CD4-positive, alpha-beta T cell (primary cell): ENCODE measurements at regions not wholly inside any gene's neighbourhood (a gene's known extent, or its start where the extent isn't known, plus 50 kb on each side); places are given as distances from the start of the nearest gene placed in this dataset.

Experiments
- ATAC-seq: fragments of 200-7000 bp; cut with Tn5 transposase; one replicate; pipeline ENCODE4 v1.10.0; 2022; ENCODE audit warnings: mild to moderate bottlenecking; ENCODE audit not compliant: poor library complexity
- CTCF ChIA-PET: fragments of 350-600 bp; sonication (Branson Sonifier 250); formaldehyde crosslinking; loops from one replicate; lab custom pipeline; 2021; ENCODE audit warnings: antibody characterized with exemption, inconsistent platforms; lab: Charles Lee
- POLR2A ChIA-PET: fragments of 350-600 bp; sonication (Branson Sonifier 250); formaldehyde crosslinking; loops from one replicate; lab custom pipeline; 2021; ENCODE audit warnings: antibody characterized with exemption, inconsistent platforms; lab: Charles Lee
- DNase-seq, 14 experiments: peaks; one replicate each; pipeline ENCODE4 v3.0.0-alpha.2; 2013 to 2020; ENCODE audit warnings: mixed read lengths in 2 of 14
- H3K27ac ChIP-seq, 2 donors: one replicate each; pipeline versions ENCODE4 v1.5.1 to v1.7.0; 2013; ENCODE audit warnings: low read length in 2 of 2, low read depth in 1 of 2, mild to moderate bottlenecking in 1 of 2
- H3K27me3 ChIP-seq, 2 experiments: 1 replicate in 1 of 2; 2 replicates in 1 of 2; pipeline versions ENCODE4 v1.6.1 to v1.7.0; 2013; ENCODE audit warnings: low read length in 2 of 2, control low read depth in 1 of 2, mild to moderate bottlenecking in 1 of 2, moderate library complexity in 1 of 2; ENCODE audit not compliant: insufficient read depth in 2 of 2, control insufficient read depth in 1 of 2
- H3K36me3 ChIP-seq: one replicate; pipeline ENCODE4 v1.6.1; 2013; ENCODE audit warnings: low read length, control low read depth; ENCODE audit not compliant: insufficient read depth
- H3K4me1 ChIP-seq: one replicate; pipeline ENCODE4 v1.6.1; 2013; ENCODE audit warnings: low read length, control low read depth; ENCODE audit not compliant: insufficient read depth
- H3K4me3 ChIP-seq: one replicate; pipeline ENCODE4 v1.5.1; 2013; ENCODE audit warnings: mild to moderate bottlenecking, low read length, moderate library complexity
- H3K9me3 ChIP-seq, 2 experiments: 1 replicate in 1 of 2; 2 replicates in 1 of 2; pipeline versions ENCODE4 v1.6.1 to v1.7.0; 2013; ENCODE audit warnings: low read length in 2 of 2, mild to moderate bottlenecking in 2 of 2, control low read depth in 1 of 2, moderate library complexity in 1 of 2; ENCODE audit not compliant: control insufficient read depth in 1 of 2, insufficient read depth in 1 of 2
- H3K27ac Mint-ChIP-seq: one replicate; pipeline ENCODE4 v1.8.0; 2020; ENCODE audit warnings: mixed read lengths
- H3K27me3 Mint-ChIP-seq: one replicate; pipeline ENCODE4 v1.8.0; 2021; ENCODE audit warnings: mixed read lengths
- H3K36me3 Mint-ChIP-seq: one replicate; pipeline ENCODE4 v1.8.0; 2021; ENCODE audit warnings: low read depth, mixed read lengths
- H3K4me1 Mint-ChIP-seq: one replicate; pipeline ENCODE4 v1.8.0; 2021; ENCODE audit warnings: low read depth, mixed read lengths
- H3K4me3 Mint-ChIP-seq: one replicate; pipeline ENCODE4 v1.8.0; 2020; ENCODE audit warnings: mild to moderate bottlenecking, mixed read lengths
- H3K9me3 Mint-ChIP-seq: one replicate; pipeline ENCODE4 v1.8.0; 2020; ENCODE audit warnings: mixed read lengths
- intact Hi-C, 2 experiments: fragments of 100-400 bp; cut with DNase I in 1 of 2; cut with micrococcal nuclease in 1 of 2; formaldehyde crosslinking; loops; one replicate each; pipeline versions ENCODE4 v1.15.1 to v1.9.0; 2023 to 2025; cut with DNase I, micrococcal nuclease
- TF ChIP-seq, protein P1 (sequence below): fragments of 200-600 bp; IDR thresholded peaks from one replicate; pipeline ENCODE4 v1.8.0; 2022; ENCODE audit warnings: antibody characterized with exemption, mild to moderate bottlenecking

DNA sequence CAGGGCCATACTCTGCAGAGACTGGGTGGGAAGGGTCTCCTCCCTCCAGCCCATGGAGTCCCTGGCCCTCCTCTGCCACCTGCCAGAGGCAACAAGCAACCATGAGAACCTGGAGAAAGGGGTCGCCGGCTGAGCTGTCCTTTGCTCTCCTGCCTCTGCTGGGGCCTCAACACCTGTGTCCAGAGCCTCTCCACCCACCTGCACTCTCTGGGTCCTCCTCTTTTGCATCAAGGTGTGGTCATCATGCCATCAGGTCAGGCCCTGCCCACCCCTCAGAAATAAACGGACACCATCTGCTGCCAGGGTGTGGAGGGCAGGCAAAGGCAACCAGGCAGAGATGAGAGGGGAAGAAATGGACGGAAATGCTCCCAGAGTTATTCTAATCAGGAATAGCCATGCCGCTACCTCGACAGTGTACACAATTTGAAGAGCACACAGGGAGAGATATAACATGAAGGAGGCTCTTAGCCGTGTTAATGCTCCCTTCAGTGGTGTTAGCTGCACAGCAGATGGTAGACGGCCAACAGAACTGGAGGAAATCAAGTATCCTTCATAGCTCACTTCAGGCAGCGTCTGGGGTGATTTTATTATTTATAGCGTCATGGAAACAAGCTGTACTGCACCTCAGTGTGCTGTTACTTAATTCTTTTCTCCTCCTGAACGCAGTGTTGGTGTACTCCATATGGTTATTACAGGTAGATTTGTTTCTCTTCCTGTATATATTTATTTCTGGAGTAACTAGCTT, 247.9 kb downstream of the TSN start:
- DNase-seq = no peak
- H3K27me3 ChIP-seq = no peaks in the 10 kb centered on the region
- Mint-ChIP-seq H3K9me3 (no peaks in the 10 kb centered on the region), H3K4me1 (no peaks in the 10 kb centered on the region), H3K27me3 (peaks cover 23% of the 10 kb centered on the region), H3K27ac (no peak overlapping the region), H3K4me3 (no peak overlapping the region), H3K36me3 (no peaks in the 10 kb centered on the region)
- ChIA-PET CTCF (no interaction called here), POLR2A (no interaction called here)
- ATAC-seq = no peak
- intact Hi-C loops = no loop called here
- H3K4me3 ChIP-seq = no peak overlapping the region
- H3K9me3 ChIP-seq = peaks cover 0 to 6% of the 10 kb centered on the region in 2 experiments
- no peaks in the 10 kb centered on the region for H3K36me3 ChIP-seq
- no peaks in the 10 kb centered on the region for H3K4me1 ChIP-seq
- TF ChIP-seq, protein P1, sequence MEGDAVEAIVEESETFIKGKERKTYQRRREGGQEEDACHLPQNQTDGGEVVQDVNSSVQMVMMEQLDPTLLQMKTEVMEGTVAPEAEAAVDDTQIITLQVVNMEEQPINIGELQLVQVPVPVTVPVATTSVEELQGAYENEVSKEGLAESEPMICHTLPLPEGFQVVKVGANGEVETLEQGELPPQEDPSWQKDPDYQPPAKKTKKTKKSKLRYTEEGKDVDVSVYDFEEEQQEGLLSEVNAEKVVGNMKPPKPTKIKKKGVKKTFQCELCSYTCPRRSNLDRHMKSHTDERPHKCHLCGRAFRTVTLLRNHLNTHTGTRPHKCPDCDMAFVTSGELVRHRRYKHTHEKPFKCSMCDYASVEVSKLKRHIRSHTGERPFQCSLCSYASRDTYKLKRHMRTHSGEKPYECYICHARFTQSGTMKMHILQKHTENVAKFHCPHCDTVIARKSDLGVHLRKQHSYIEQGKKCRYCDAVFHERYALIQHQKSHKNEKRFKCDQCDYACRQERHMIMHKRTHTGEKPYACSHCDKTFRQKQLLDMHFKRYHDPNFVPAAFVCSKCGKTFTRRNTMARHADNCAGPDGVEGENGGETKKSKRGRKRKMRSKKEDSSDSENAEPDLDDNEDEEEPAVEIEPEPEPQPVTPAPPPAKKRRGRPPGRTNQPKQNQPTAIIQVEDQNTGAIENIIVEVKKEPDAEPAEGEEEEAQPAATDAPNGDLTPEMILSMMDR = no peak
- H3K27ac ChIP-seq = no peak overlapping the region

DNA sequence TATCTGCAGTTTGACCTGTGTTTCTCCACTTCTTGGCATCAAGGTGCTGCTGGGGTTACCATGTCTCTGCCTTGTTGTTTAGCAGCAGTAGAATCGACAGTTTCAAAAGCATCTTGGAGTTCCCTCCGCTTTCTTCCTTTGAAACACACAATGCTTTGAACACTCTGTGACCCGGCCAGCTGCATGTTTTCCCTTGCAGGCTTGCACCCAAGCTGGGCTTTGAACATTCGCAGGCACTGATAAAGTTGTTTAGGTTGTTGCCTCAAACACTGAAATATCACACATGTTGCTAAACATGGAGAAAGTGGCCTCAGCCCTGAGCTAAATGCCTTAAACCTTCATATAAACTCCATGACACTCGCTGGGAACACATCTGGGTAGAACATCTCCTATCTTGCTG, 251.7 kb downstream of the TSN start:
- H3K9me3 ChIP-seq = peaks cover 0 to 2% of the 10 kb centered on the region in 2 experiments
- no peaks in the 10 kb centered on the region for H3K36me3 ChIP-seq
- ATAC-seq (no peak), DNase-seq (no peak)
- H3K27me3 ChIP-seq = no peaks in the 10 kb centered on the region
- H3K4me1 Mint-ChIP-seq = no peaks in the 10 kb centered on the region
- intact Hi-C loops = no loop called here
- no peaks in the 10 kb centered on the region for H3K9me3 Mint-ChIP-seq
- H3K4me1 ChIP-seq = no peaks in the 10 kb centered on the region
- ChIA-PET CTCF (no interaction called here), POLR2A (no interaction called here)
- no peak overlapping the region for H3K4me3 ChIP-seq
- H3K27me3 Mint-ChIP-seq = peaks cover 4% of the 10 kb centered on the region
- no peak overlapping the region for H3K27ac ChIP-seq
- H3K36me3 Mint-ChIP-seq = no peaks in the 10 kb centered on the region
- H3K4me3 Mint-ChIP-seq = no peak overlapping the region
- H3K27ac Mint-ChIP-seq = no peak overlapping the region
- TF ChIP-seq, protein P1 = no peak

DNA sequence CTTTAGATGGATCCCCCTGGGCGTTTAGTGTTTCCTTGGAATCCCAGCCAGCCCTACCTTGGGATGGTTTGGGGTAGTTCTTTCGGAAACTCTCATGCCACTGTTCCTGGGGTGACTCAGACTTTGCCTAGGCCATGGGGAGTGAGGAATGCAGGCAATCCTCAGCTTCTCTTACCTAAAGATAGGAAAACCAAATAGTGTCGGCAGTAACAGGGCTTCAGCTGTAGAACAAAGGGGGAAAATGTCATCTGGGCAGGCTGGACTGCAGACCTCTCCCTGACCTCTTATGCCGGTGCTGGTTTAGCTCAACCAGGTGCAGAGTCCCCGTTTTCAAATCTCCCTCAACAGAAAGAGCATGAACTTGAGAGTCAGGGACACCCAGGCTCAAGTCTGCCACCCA, 252.1 kb downstream of the TSN start:
- Mint-ChIP-seq H3K27ac (no peak overlapping the region), H3K4me1 (no peaks in the 10 kb centered on the region), H3K36me3 (no peaks in the 10 kb centered on the region), H3K4me3 (no peak overlapping the region), H3K27me3 (peaks cover 4% of the 10 kb centered on the region), H3K9me3 (no peaks in the 10 kb centered on the region)
- ATAC-seq (no peak), DNase-seq (no peak)
- no peaks in the 10 kb centered on the region for H3K27me3 ChIP-seq
- TF ChIP-seq, protein P1 = no peak
- CTCF ChIA-PET = no interaction called here
- H3K9me3 ChIP-seq = peaks cover 0 to 5% of the 10 kb centered on the region in 2 experiments
- H3K4me1 ChIP-seq = no peaks in the 10 kb centered on the region
- POLR2A ChIA-PET = no interaction called here
- intact Hi-C loops = no loop called here
- H3K36me3 ChIP-seq = no peaks in the 10 kb centered on the region
- no peak overlapping the region for H3K27ac ChIP-seq
- no peak overlapping the region for H3K4me3 ChIP-seq
